Stomach (tissue), 8 donors: ENCODE measurements at regions not wholly inside any gene's neighbourhood (a gene's known extent, or its start where the extent isn't known, plus 50 kb on each side); places are given as distances from the start of the nearest gene placed in this dataset.

Source experiments
- DNase-seq, 2 donors: peaks; one replicate each; pipeline versions ENCODE4 v3.0.0 to v3.0.0-alpha.2; 2013 to 2019
- H3K27ac ChIP-seq, 5 donors: fragments of 200-600 bp in 4 of 5; sonication (generic) in 4 of 5; one replicate each; pipeline ENCODE4 v1.5.1; 2013 to 2019; ENCODE audit warnings: mild to moderate bottlenecking in 1 of 5, moderate library complexity in 1 of 5
- H3K27me3 ChIP-seq, 3 donors: fragments of 200-600 bp; sonication (generic); one replicate each; pipeline ENCODE4 v1.5.1; 2017 to 2019; ENCODE audit warnings: mixed run types in 1 of 3
- H3K36me3 ChIP-seq, 4 donors: fragments of 200-600 bp; sonication (generic); 1 replicate in 3 of 4; 2 replicates in 1 of 4; pipeline ENCODE4 v1.5.1; 2016 to 2019
- H3K4me1 ChIP-seq, 4 donors: fragments of 200-600 bp; sonication (generic); one replicate each; pipeline ENCODE4 v1.5.1; 2016 to 2019
- H3K4me3 ChIP-seq, 4 donors: fragments of 200-600 bp; sonication (generic) in 3 of 4; one replicate each; pipeline ENCODE4 v1.5.1; 2016 to 2019; ENCODE audit warnings: mild to moderate bottlenecking in 1 of 4
- H3K9me3 ChIP-seq, 4 donors: fragments of 200-600 bp; sonication (generic); one replicate each; pipeline ENCODE4 v1.5.1; 2016 to 2019
- CTCF ChIP-seq, 7 experiments: fragments of 450-650 bp in 4 of 7; fragments of 200-600 bp in 3 of 7; sonication (generic) in 3 of 7; IDR thresholded peaks; one replicate each; pipeline ENCODE4 v1.5.1; 2016 to 2019; ENCODE audit warnings: antibody characterized with exemption in 7 of 7, control low read depth in 2 of 7, mild to moderate bottlenecking in 1 of 7
- EP300 ChIP-seq: sonication (generic); formaldehyde crosslinking; IDR thresholded peaks from one replicate; pipeline ENCODE4 v1.6.1; 2017; ENCODE audit warnings: antibody characterized with exemption
- POLR2A ChIP-seq, 4 donors: fragments of 450-650 bp; IDR thresholded peaks; one replicate each; pipeline ENCODE4 v1.6.1; 2016; ENCODE audit warnings: antibody characterized with exemption in 4 of 4, control low read depth in 2 of 4, mild to moderate bottlenecking in 1 of 4, moderate library complexity in 1 of 4
- POLR2AphosphoS5 ChIP-seq, 3 donors: sonication (generic); formaldehyde crosslinking; IDR thresholded peaks; one replicate each; pipeline ENCODE4 v1.6.1; 2016; ENCODE audit warnings: antibody characterized with exemption in 3 of 3
- WGBS, 5 donors: extraction: QIAGEN DNeasy Blood & Tissue Kit in 3 of 5; methylation state at CpG; one replicate each; pipeline versions ENCODE4 v1.1.5 to v1.1.7; 2013 to 2018; 5-methylcytosine and 5-hydroxymethylcytosine counted together
- intact Hi-C: fragments of 100-400 bp; cut with DNase I; formaldehyde crosslinking; loops from one replicate; pipeline ENCODE4 v1.15.1; 2023; ENCODE audit warnings: low total_unique reads
- donor health status: healthy with polysubstance abuse.
- donor health status: Bipolar disorder and iron deficiency.
- donor health status: healthy.

GRCh38 chr2:240289701-240290431, 145.6 kb upstream of the GPC1 start:
- Histone ChIP-seq H3K4me1 (no peaks in the 10 kb centered on the region), H3K4me3 (no peak overlapping the region), H3K27me3 (no peaks in the 10 kb centered on the region), H3K27ac (no peak overlapping the region), H3K36me3 (no peaks in the 10 kb centered on the region), H3K9me3 (no peaks in the 10 kb centered on the region)
- no peak for TF ChIP-seq EP300
- TF ChIP-seq CTCF (IDR thresholded peaks at IDR 0.05), result no peak
- TF ChIP-seq POLR2AphosphoS5 (IDR thresholded peaks at IDR 0.05), result no peak
- TF ChIP-seq POLR2A (IDR thresholded peaks at IDR 0.05), result no peak
- 82 to 88% (median 87%) methylated on average over 14 to 30 of the region's 30 CpGs for WGBS, 5 donors
- DNase-seq, result peak in 1 of 2 donors; percentile 24
- intact Hi-C loops, result no loop called here

- intact Hi-C loops, result no loop called here
- no peak for DNase-seq
- 86 to 88% (median 88%) methylated on average over 26 to 30 of the region's 30 CpGs for WGBS, 5 donors
Measured at GRCh38 chr2:240290432-240291336, 144.8 kb upstream of the GPC1 start.

GRCh38 chr2:240291337-240292034, 144.0 kb upstream of the GPC1 start:
- H3K4me1 ChIP-seq, result no peaks in the 10 kb centered on the region
- intact Hi-C loops, result no loop called here
- 70 to 77% (median 75%) methylated on average over 15 to 16 of the region's 16 CpGs for WGBS, 5 donors
- H3K36me3 ChIP-seq, result no peaks in the 10 kb centered on the region
- DNase-seq, result peak in 1 of 2 donors; percentile 17
- no peak for TF ChIP-seq EP300
- TF ChIP-seq POLR2AphosphoS5 (IDR thresholded peaks at IDR 0.05), result no peak
- no peak for TF ChIP-seq POLR2A (IDR thresholded peaks at IDR 0.05)
- H3K27me3 ChIP-seq, result no peaks in the 10 kb centered on the region
- H3K4me3 ChIP-seq, result no peak overlapping the region
- no peak overlapping the region for H3K27ac ChIP-seq
- H3K9me3 ChIP-seq, result no peaks in the 10 kb centered on the region

More at GRCh38 chr2:240290432-240291336, 144.8 kb upstream of the GPC1 start:
- TF ChIP-seq CTCF (IDR thresholded peaks at IDR 0.05) (no peak), POLR2AphosphoS5 (IDR thresholded peaks at IDR 0.05) (no peak), POLR2A (IDR thresholded peaks at IDR 0.05) (no peak), EP300 (no peak)
- Histone ChIP-seq H3K27ac (no peak overlapping the region), H3K4me1 (no peaks in the 10 kb centered on the region), H3K27me3 (no peaks in the 10 kb centered on the region), H3K4me3 (no peak overlapping the region), H3K9me3 (no peaks in the 10 kb centered on the region), H3K36me3 (no peaks in the 10 kb centered on the region)

GRCh38 chr2:240292035-240292574, 143.4 kb upstream of the GPC1 start:
- no peak for DNase-seq
- 71 to 81% (median 77%) methylated on average over 8 of the region's 8 CpGs for WGBS, 5 donors
- intact Hi-C loops, result no loop called here
- Histone ChIP-seq H3K4me1 (no peaks in the 10 kb centered on the region), H3K27me3 (no peaks in the 10 kb centered on the region), H3K27ac (no peak overlapping the region), H3K4me3 (no peak overlapping the region), H3K9me3 (no peaks in the 10 kb centered on the region), H3K36me3 (no peaks in the 10 kb centered on the region)
- TF ChIP-seq EP300, result no peak
- no peak for TF ChIP-seq POLR2AphosphoS5 (IDR thresholded peaks at IDR 0.05)
- no peak for TF ChIP-seq POLR2A (IDR thresholded peaks at IDR 0.05)
- no peak for TF ChIP-seq CTCF (IDR thresholded peaks at IDR 0.05)
